Skeletal muscle tissue (tissue), 3 donors: ENCODE measurements at regions not wholly inside any gene's neighbourhood (a gene's known extent, or its start where the extent isn't known, plus 50 kb on each side); places are given as distances from the start of the nearest gene placed in this dataset.
A peak's percentile ranks its signal among the peaks of the same experiment; 100 is the strongest.

Experiments
- H3K27ac ChIP-seq: one replicate; pipeline ENCODE4 v1.7.0; 2013; ENCODE audit warnings: mild to moderate bottlenecking, low read depth, low read length, inconsistent platforms
- H3K27me3 ChIP-seq, 3 donors: one replicate each; pipeline ENCODE4 v1.7.0; 2013; ENCODE audit warnings: low read length in 3 of 3; ENCODE audit not compliant: control insufficient read depth in 3 of 3, insufficient read depth in 3 of 3
- H3K36me3 ChIP-seq, 3 donors: one replicate each; pipeline ENCODE4 v1.7.0; 2013; ENCODE audit warnings: low read length in 3 of 3; ENCODE audit not compliant: control insufficient read depth in 3 of 3, insufficient read depth in 3 of 3
- H3K4me1 ChIP-seq, 3 donors: one replicate each; pipeline ENCODE4 v1.7.0; 2013; ENCODE audit warnings: low read length in 3 of 3, mild to moderate bottlenecking in 3 of 3; ENCODE audit not compliant: control insufficient read depth in 3 of 3, insufficient read depth in 3 of 3
- H3K4me3 ChIP-seq, 3 donors: one replicate each; pipeline ENCODE4 v1.7.0; 2013; ENCODE audit warnings: low read length in 3 of 3
- H3K9ac ChIP-seq, 3 donors: one replicate each; pipeline ENCODE4 v1.7.0; 2013; ENCODE audit warnings: low read length in 3 of 3, mild to moderate bottlenecking in 3 of 3, moderate library complexity in 2 of 3, low read depth in 1 of 3
- H3K9me3 ChIP-seq, 3 donors: one replicate each; pipeline ENCODE4 v1.7.0; 2013; ENCODE audit warnings: low read length in 3 of 3; ENCODE audit not compliant: control insufficient read depth in 3 of 3
- donor health status: Osteomylitis.

GRCh38 chr2:102983786-102984185 is 222.0 kb downstream of the TMEM182 start:
- H3K4me1 ChIP-seq = no peaks in the 10 kb centered on the region
- H3K9ac ChIP-seq = no peak overlapping the region
- H3K9me3 ChIP-seq = no peaks in the 10 kb centered on the region

DNA sequence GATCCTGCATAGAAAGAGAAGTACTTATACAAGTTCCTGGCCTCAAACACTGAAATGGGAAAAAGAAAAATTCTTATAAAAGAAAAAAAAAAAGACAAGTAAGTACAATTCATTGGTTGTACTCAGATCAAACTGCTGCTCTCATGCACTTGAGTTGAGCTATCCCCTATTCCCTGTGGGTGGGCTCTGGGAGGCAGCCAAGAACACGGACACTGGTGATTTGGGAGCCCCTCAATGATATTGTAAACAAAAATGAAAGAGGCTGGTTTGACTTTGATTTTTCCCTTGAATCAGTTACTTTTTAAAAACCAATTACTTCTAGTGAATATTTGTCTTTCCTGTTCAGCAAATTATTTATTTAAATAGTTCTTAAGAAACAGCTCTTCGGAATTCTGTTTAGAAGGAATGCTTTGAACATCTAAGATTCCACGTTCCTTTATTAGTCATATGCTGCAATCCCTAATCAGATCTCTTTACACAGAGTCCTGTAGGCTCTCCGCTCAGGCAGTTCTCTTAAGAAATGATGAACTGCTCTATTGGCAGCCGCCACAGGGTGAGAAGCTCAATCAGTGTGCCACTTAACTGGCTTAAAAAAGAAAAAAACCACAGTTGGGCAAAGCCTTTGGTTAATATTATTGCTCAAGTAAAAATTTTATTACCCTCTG is 225.1 kb downstream of the TMEM182 start:
- Histone ChIP-seq H3K9ac (no peak overlapping the region), H3K4me1 (no peaks in the 10 kb centered on the region), H3K36me3 (no peaks in the 10 kb centered on the region), H3K9me3 (no peaks in the 10 kb centered on the region), H3K4me3 (no peak overlapping the region), H3K27ac (no peak overlapping the region), H3K27me3 (no peaks in the 10 kb centered on the region)

More at GRCh38 chr2:102983786-102984185, 222.0 kb downstream of the TMEM182 start:
- Histone ChIP-seq H3K4me3 (no peak overlapping the region), H3K36me3 (no peaks in the 10 kb centered on the region), H3K27ac (no peak overlapping the region), H3K27me3 (no peaks in the 10 kb centered on the region)

- H3K27ac ChIP-seq = no peak overlapping the region
- no peak overlapping the region for H3K4me3 ChIP-seq
- no peaks in the 10 kb centered on the region for H3K9me3 ChIP-seq
- H3K4me1 ChIP-seq = no peaks in the 10 kb centered on the region
- no peaks in the 10 kb centered on the region for H3K27me3 ChIP-seq
- H3K9ac ChIP-seq = no peak overlapping the region
- H3K36me3 ChIP-seq = no peaks in the 10 kb centered on the region
Measured at GRCh38 chr2:102992607-102993006, 230.8 kb downstream of the TMEM182 start.

DNA sequence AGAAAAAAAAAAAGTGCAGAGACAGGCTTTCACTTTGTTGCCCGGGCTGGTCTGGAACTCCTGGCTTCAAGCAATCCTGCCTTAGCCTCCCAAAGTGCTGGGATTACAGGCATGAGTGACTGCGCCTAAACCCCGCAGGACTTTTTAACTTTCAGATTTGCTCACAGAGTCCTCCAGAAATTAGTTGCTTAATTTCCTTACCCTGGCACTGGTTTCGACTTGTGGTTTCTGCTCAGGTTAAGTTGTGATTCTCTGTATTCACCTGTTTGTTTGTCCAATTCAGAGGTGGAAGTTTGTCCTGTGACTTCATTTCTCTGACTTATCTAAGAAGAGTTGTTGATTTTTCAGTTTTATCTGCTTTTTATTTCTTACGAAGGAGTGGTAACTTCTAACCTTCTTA is 238.1 kb downstream of the TMEM182 start:
- Histone ChIP-seq H3K36me3 (no peaks in the 10 kb centered on the region), H3K4me1 (peaks cover 0 to 18% (median 17%) of the 10 kb centered on the region in 3 donors), H3K27ac (no peak overlapping the region), H3K4me3 (no peak overlapping the region), H3K9ac (no peak overlapping the region), H3K9me3 (no peaks in the 10 kb centered on the region), H3K27me3 (no peaks in the 10 kb centered on the region)

DNA sequence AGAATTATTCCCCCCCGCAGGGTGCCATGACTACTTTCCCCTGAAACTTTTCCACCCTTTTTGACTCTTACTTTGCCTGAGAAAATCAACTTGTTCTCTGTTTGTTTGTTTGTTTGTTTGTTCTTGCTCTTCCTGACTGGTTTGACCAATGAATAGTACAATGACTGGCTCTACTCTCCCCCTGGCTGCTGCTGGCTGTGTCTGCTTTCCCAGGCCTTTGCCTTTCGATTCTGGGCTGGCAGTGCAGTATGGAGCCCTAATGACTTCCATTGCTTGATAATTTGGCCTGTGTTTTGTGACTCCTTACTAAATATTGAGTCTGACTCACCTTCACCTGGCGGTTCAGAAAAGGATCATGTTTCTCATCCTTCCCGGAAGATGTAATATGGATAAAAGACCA is 241.1 kb downstream of the TMEM182 start:
- no peak overlapping the region for H3K27ac ChIP-seq
- H3K27me3 ChIP-seq = no peaks in the 10 kb centered on the region
- H3K9me3 ChIP-seq = no peaks in the 10 kb centered on the region
- H3K4me3 ChIP-seq = no peak overlapping the region
- peaks cover 0 to 18% (median 17%) of the 10 kb centered on the region in 3 donors for H3K4me1 ChIP-seq
- no peak overlapping the region for H3K9ac ChIP-seq
- H3K36me3 ChIP-seq = no peaks in the 10 kb centered on the region

- H3K27me3 ChIP-seq = no peaks in the 10 kb centered on the region
- H3K27ac ChIP-seq = no peak overlapping the region
Measured at GRCh38 chr2:103003750-103004260, 242.0 kb downstream of the TMEM182 start.

DNA sequence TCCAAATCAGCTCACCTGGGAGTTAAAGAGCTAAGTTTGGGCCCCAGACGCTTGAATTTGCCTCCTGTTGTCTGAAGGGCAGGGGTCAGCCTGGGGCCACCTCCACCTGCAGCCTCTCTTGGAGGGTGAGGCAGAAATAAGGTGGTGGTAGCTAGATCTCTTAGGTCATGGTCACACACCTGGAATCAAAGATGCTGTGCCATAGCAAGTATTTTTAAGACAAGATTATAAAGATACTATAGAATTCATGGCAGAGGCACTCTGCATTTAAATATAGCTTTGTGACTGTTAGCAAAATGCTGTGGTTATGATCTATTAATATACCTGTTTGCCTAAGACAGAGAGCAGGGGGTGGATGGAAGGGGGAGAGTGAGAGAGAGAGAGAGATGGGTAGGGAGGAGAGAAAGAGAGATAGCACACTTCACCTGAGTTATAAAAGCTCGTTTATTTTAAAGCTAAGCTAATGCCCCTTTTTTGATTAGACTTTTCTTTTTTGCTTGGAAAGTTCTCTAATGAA is 242.7 kb downstream of the TMEM182 start:
- Histone ChIP-seq H3K9me3 (no peaks in the 10 kb centered on the region), H3K4me3 (no peak overlapping the region), H3K27ac (no peak overlapping the region)

More at GRCh38 chr2:103003750-103004260, 242.0 kb downstream of the TMEM182 start:
- H3K9me3 ChIP-seq = no peaks in the 10 kb centered on the region
- peaks cover 0 to 18% (median 17%) of the 10 kb centered on the region in 3 donors for H3K4me1 ChIP-seq
- no peak overlapping the region for H3K4me3 ChIP-seq
- H3K36me3 ChIP-seq = no peaks in the 10 kb centered on the region
- peak overlapping the region in 1 of 3 donors; percentile 9 for H3K9ac ChIP-seq

GRCh38 chr2:103005393-103005792 is 243.6 kb downstream of the TMEM182 start:
- H3K9me3 ChIP-seq = no peaks in the 10 kb centered on the region
- no peak overlapping the region for H3K27ac ChIP-seq
- H3K9ac ChIP-seq = no peak overlapping the region
- H3K4me3 ChIP-seq = no peak overlapping the region
- no peaks in the 10 kb centered on the region for H3K27me3 ChIP-seq
- peaks cover 0 to 18% (median 17%) of the 10 kb centered on the region in 3 donors for H3K4me1 ChIP-seq
- H3K36me3 ChIP-seq = no peaks in the 10 kb centered on the region

More for the DNA sequence above, 242.7 kb downstream of the TMEM182 start:
- Histone ChIP-seq H3K36me3 (no peaks in the 10 kb centered on the region), H3K4me1 (peaks cover 0 to 18% (median 17%) of the 10 kb centered on the region in 3 donors), H3K9ac (peak overlapping the region in 1 of 3 donors; percentile 32), H3K27me3 (no peaks in the 10 kb centered on the region)

- Histone ChIP-seq H3K9me3 (no peaks in the 10 kb centered on the region), H3K27me3 (no peaks in the 10 kb centered on the region), H3K36me3 (no peaks in the 10 kb centered on the region), H3K27ac (no peak overlapping the region), H3K9ac (no peak overlapping the region), H3K4me3 (no peak overlapping the region), H3K4me1 (peaks cover 0 to 18% (median 17%) of the 10 kb centered on the region in 3 donors)
Measured at GRCh38 chr2:103007086-103007485, 245.3 kb downstream of the TMEM182 start.

DNA sequence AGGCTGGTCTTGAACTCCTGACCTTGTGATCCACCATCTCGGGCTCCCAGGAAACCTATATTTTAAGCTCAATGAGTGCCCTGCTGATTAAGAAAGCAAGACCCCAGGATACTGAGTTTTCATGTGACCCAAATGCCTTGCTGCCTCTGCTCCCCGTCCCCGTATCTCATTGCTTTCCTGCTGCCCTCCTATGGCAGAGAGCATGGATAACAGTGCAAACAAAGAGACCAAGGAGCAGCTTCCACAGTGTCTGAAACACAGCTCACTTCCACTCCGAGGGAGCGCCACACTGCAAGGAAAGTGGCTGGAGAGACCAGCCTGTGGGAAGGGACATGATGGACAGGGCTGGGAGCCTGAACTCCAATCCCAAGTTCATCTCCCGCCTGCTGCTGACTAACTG is 246.8 kb downstream of the TMEM182 start:
- H3K27me3 ChIP-seq = no peaks in the 10 kb centered on the region
- H3K36me3 ChIP-seq = no peaks in the 10 kb centered on the region
- no peaks in the 10 kb centered on the region for H3K9me3 ChIP-seq
- H3K9ac ChIP-seq = no peak overlapping the region
- peaks cover 0 to 9% (median 9%) of the 10 kb centered on the region in 3 donors for H3K4me1 ChIP-seq
- no peak overlapping the region for H3K27ac ChIP-seq
- H3K4me3 ChIP-seq = no peak overlapping the region
